ENCODE measurements at regions not wholly inside any gene's neighbourhood (a gene's known extent, or its start where the extent isn't known, plus 50 kb on each side); places are given as distances from the start of the nearest gene placed in this dataset.

DNA sequence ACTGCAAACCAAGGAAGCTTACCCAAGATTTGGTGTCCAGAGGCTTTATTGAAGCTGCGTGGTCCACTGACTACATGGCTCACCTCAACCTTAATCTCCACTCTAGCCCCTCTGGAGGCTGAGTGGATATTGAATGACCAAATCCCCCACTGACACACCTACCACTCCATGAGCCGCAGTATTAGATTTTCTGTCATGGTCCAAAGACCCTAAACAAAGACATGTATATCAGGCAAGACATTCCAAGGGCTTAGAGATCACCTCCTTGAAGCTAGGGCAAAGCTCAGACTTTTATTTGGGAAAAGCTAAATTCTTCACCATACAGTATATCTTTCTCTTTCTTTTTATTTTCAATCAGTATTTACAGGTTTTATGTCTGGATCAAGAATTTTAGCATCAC is 346.2 kb upstream of the CTNND2 start:
- H3K4me3 ChIP-seq (ENCODE audit: low read depth, low read length): no peak overlapping the region
- no peak for TF ChIP-seq CTCF (IDR thresholded peaks at IDR 0.05; ENCODE audit: insufficient read depth, low read depth, low read length, missing control alignments)
- no peak for DNase-seq (ENCODE audit: low read depth)

DNA sequence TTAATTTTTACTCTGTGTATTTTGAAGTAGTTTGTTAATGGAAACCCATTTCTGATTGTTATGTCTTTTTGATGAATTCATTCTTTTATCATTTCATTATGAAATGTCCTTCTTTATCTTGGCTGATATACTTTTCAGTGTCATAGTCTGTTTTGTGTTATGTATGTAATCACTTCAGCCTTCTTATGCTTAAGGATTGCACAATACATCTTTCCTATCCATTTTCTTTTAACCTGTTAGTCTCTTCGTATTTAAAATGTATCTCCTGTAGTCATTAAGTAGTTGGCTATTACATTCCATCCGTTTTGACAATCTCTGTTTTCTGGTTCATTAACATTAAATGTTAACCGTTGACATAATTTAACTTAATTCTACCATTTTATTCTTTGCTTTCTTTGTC is 344.6 kb upstream of the CTNND2 start:
- no peak overlapping the region for H3K4me3 ChIP-seq (ENCODE audit: low read depth, low read length)
- TF ChIP-seq CTCF (IDR thresholded peaks at IDR 0.05; ENCODE audit: insufficient read depth, low read depth, low read length, missing control alignments): no peak
- DNase-seq (ENCODE audit: low read depth): no peak

GRCh38 chr5:12246036-12246435 is 341.8 kb upstream of the CTNND2 start:
- TF ChIP-seq CTCF (IDR thresholded peaks at IDR 0.05; ENCODE audit: insufficient read depth, low read depth, low read length, missing control alignments): no peak
- no peak for DNase-seq (ENCODE audit: low read depth)
- no peak overlapping the region for H3K4me3 ChIP-seq (ENCODE audit: low read depth, low read length)

DNA sequence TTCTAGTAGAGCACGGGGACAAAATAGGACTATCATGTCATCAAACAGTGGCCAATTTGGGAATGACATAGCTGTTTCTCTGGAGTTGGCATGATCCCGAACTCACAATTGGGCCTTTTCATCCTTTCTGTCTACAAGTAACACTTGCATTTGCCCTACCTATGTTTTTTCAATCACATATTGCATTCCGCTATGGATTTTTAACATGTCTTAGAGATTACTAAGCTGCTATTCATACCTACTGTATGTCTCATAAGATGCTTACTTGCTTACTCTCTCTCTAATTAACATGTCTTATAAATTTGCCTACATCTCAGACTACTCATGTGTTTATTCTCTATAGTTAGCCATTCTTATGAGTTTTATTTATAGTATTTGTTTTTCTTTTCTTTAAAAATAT is 341.2 kb upstream of the CTNND2 start:
- no peak for DNase-seq (ENCODE audit: low read depth)
- no peak overlapping the region for H3K4me3 ChIP-seq (ENCODE audit: low read depth, low read length)
- no peak for TF ChIP-seq CTCF (IDR thresholded peaks at IDR 0.05; ENCODE audit: insufficient read depth, low read depth, low read length, missing control alignments)

GRCh38 chr5:12242950-12243888 is 339.0 kb upstream of the CTNND2 start:
- DNase-seq (ENCODE audit: low read depth): no peak
- TF ChIP-seq CTCF (IDR thresholded peaks at IDR 0.05; ENCODE audit: insufficient read depth, low read depth, low read length, missing control alignments): no peak
- H3K4me3 ChIP-seq (ENCODE audit: low read depth, low read length): no peak overlapping the region

- H3K4me3 ChIP-seq (ENCODE audit: low read depth, low read length): no peak overlapping the region
Measured at GRCh38 chr5:12237837-12238575, 333.8 kb upstream of the CTNND2 start.

More at GRCh38 chr5:12237837-12238575, 333.8 kb upstream of the CTNND2 start:
- DNase-seq (ENCODE audit: low read depth): no peak
- no peak for TF ChIP-seq CTCF (IDR thresholded peaks at IDR 0.05; ENCODE audit: insufficient read depth, low read depth, low read length, missing control alignments)

Data from GM12865 (cell line).